Renal pelvis (tissue), 1 donor: ENCODE measurements at regions not wholly inside any gene's neighbourhood (a gene's known extent, or its start where the extent isn't known, plus 50 kb on each side); places are given as distances from the start of the nearest gene placed in this dataset.

Experiments
- DNase-seq: peaks from one replicate; pipeline ENCODE4 v3.0.0-alpha.2; 2013

DNA sequence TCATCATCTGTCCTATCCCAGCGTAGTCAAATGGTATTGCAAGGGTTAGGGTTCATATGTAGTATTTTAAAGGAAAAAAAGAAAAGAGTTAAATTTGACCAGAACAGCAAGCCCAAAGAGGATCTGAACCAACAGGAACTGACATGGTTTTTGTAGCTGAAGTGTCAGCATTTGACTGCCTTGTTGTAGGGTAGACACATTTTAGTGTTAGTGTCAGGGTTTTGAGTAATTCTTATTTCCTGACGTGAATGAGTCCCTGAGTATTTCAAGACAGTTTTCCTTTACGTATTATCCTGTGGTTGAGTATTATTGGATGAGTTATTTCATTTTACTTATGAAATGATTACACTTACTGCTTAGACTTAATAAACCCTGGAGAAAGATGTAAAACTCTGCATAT is 173.3 kb upstream of the ZEB2 start:
- no peak for DNase-seq

DNA sequence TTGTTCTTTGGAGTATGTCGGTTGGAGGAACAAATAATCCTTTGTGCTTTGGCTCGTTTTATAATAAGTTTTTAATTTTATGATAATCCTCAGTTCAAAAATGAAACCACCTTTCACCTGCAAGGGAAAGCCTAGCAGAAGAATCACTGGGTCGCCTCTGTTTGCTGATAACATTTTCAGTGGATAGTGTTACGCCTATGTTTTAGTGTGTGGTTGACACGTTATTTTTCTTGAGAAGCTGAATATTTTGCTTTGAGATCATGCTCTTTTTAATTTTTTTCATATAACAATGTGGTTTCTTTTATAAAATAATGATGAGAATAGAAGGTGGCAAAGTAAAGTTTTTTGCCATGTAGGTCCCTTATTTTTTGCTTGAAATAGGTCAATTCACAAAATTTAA is 172.7 kb upstream of the ZEB2 start:
- no peak for DNase-seq

- no peak for DNase-seq
Observed at GRCh38 chr2:144690771-144691170, 170.9 kb upstream of the ZEB2 start.

DNA sequence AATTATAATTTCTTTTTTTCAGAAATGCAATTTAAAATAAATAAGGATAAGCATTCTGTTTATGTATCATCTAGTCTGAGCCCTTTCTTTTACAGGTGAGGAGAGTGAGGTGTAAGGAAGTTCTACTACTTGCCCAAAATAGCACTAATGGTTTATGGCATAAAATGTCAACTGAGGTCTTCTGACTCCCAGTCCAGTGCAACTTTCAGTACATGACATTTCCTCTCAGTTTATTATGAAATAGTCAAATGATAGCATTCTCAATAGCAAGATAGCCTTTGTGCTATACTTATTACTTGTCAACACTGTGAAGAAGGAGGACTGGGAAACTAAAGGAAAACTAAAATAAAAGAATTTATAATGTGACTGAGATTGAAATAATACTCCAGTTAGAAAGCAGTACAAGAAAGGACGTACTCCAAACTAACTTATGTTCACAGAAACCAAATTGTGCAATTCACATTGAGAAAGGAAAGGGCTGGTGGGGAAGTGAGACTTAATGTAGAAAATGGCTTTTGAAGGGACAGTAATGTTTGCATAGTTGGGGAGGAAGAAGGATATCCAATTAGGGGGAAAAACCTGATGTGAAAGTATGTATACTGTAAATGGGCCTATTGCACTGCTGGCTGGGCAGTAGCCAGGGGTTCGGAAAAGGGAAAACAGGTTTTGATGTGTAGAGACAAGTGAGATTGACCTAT is 166.7 kb upstream of the ZEB2 start:
- no peak for DNase-seq

GRCh38 chr2:144683966-144684365 is 164.0 kb upstream of the ZEB2 start:
- DNase-seq, result no peak

DNA sequence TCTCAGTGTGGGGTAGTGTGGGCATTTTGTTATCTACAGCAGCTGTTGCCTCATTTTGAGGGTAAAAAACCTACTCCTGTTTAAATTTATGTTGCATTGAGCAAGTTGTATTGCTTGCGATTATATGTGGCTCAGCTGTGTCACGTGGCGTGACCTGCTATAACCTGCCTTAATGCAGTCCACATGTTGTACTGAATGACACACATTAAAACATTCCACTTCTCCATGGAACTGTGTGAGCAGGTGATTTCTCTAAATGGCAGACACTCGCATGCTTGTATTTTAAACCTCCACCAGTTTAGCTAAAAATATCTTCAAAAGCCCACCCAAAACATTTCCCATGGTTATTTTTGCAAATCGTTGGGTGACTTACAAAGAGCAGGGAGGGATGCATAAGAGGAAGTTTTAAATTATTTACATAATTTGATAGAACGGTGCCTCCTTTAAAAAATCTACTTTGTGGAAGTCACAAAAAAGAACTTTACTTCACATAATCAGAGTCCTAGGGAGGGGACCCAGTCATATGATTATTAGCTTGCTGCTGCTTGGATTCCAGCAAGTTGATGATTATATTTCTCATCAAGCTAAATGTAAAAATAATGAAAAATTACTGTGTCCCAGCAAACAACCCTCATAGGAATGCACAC is 163.3 kb upstream of the ZEB2 start:
- DNase-seq, result no peak

GRCh38 chr2:144682248-144682647 is 162.3 kb upstream of the ZEB2 start:
- no peak for DNase-seq

GRCh38 chr2:144681389-144681788 is 161.5 kb upstream of the ZEB2 start:
- DNase-seq, result no peak

- no peak for DNase-seq
Observed at GRCh38 chr2:144679942-144680341, 160.0 kb upstream of the ZEB2 start.

- DNase-seq, result peak; percentile 35
Observed at GRCh38 chr2:144678736-144679135, 158.8 kb upstream of the ZEB2 start.

DNA sequence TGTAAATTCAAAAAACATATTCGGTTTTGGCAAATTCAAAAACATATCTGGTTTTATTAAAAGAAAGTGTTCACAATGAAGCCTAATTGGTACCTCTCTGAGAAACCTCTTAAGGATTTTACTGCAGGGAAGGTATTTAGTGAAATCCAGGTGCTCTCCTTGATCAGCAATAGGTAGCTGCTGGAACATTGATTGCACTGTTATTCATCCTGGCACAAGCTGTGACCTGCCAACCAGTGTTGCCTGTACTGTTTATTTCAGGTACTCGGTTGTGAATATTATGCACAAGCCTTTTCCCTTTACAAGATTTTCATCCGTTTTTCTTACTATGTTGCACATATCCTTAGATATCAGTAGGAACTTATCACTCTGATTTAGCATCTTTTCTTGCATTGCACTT is 155.8 kb upstream of the ZEB2 start:
- no peak for DNase-seq

DNA sequence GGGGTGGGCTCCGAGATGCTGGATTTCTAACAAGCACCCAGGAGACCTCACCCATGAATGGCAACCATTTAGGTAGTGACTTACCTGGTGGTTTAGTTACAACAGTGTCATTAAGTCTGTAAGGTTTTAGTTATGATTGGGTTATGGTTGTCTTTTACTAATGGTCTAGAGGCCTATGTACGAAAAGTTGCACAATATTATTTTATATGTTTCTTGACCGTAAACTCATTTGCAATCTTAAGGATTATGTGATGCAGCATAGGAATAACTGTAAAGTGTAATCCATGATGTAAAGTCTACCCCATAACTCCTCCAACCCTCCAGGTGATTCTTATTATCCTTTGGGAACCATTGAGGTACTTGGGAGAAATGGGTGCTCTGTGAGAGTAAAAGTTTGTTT is 155.4 kb upstream of the ZEB2 start:
- DNase-seq, result no peak

DNA sequence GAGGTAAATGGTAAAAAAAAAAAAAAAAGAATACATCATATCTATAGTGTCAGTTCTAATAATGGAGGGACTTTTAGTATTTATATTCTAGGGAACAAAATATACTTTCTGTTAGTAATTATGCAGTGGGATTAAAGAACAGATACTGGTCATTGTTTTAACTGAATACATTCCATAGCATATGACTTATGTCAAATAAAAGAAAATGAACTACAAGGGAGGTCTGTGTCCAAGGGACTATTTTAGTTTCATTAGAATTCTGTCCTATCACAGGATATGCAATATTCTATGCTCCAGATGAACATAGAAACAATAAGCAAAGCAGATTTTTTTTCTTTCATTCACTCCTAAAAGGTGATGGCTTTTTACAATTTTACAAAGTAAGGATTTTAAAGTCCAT is 154.2 kb upstream of the ZEB2 start:
- DNase-seq, result no peak

DNA sequence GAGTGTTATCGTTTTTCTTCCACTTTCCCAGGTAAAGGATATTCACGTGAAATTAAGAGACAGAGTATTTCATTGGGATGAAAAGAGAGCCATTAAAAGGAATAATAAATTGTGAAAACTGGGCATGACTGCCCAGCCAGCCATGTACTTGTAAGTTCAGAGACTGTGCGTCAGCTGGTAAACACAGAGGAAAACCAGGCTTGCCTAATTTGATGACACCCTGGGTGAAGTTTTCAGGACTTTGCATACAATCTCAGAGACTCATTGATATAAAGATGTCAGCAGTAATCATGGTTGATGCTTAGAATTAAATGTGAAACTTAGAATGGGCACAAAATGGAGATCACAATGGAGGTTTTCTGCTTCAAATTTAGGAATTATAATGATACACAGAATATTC is 153.5 kb upstream of the ZEB2 start:
- DNase-seq, result no peak

DNA sequence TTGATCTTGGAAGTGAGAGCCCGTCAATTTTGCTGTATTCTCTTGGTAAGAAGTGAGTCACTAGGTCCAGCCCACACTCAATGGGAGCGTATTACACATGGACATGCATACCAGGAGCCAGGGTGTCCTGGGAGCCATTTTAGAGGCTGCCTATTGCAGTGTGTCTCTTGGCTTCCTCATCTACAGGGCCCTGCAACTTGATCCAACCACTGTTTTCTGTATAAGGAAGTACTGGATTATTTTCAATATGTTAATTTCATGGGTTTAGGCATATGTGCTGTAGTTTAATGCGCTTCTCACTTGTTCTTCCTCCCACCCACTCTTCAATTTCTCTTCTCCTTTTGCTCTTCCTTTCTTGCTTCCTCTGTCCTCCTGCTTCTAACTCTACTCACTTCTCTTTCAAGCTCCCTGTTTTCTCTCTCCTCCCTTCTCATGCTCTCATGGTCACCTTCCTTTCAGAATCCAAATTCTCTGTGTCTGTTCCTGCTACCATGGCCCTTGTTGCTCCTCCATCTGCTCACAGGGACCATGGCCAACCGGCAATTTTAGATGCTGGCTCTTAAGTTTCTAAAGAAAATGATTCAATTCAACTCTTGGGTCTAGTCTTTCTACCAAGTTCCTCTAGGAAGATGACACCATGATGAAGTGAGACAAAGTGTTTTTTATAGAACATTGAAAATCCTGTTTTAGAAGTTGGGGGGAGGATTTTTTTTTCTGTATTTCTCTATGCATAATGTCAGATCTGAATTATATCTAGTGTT is 152.0 kb upstream of the ZEB2 start:
- DNase-seq, result no peak

GRCh38 chr2:144670738-144671137 is 150.8 kb upstream of the ZEB2 start:
- DNase-seq, result no peak

DNA sequence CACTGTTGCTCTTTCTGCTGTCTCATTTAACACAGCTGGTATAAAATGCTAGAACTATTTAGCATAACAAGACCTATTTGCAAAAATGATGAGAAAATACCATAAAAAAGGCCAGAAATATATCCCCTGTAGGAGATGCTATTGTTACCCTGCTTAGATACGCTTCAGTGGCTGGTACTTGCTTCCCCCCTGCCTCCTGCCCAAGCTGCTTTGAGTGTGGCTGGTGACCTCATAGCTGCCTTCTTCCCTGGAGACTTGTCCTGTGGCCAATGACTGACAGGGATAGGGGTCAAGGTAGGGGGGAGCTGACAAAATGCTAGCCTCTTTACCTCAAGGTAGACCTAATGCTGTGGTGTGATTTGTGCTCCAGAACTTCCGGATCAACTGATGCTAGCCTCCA is 150.2 kb upstream of the ZEB2 start:
- no peak for DNase-seq

DNA sequence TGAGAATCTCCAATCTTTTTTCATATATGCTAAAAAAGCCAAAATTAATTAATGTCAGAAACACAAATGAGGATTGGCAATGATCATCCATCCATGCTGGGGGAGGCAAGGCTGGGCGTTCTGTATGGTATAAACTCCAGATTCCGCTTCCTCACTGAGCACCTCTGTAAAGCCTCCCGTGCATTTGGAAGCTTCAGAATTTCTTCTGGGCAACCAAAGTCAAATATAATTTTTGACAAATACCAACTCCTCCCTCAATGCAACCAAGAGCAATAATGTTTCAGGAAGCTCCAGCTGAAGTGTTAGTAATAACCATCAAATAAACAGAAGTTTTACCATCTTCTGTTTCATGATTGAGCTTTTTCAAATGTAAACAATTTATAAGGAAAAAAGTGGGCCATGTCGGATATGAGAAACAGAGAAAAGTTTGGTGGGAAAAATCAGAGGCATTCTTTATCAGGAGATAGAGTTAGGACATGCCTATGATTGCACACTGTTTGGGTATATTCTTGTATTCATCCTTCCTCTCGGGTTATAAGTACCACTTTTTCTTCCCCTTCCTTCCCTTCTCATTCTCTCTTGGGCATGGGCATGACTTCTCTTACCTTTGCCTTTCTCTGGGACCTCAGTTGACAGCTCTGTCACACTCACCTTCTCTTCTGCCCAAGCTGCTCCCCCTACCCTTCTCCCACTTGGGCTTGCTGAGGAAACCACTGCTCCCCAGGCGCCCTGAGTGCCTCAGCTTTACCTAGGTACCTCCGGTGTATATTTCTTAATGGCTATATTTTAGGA is 149.5 kb upstream of the ZEB2 start:
- DNase-seq, result no peak

GRCh38 chr2:144668493-144669110 is 148.7 kb upstream of the ZEB2 start:
- no peak for DNase-seq

GRCh38 chr2:144666032-144666431 is 146.1 kb upstream of the ZEB2 start:
- no peak for DNase-seq

GRCh38 chr2:144663207-144663606 is 143.3 kb upstream of the ZEB2 start:
- no peak for DNase-seq
